ENCODE measurements at regions not wholly inside any gene's neighbourhood (a gene's known extent, or its start where the extent isn't known, plus 50 kb on each side); places are given as distances from the start of the nearest gene placed in this dataset.
A peak's percentile ranks its signal among the peaks of the same experiment; 100 is the strongest.

DNA sequence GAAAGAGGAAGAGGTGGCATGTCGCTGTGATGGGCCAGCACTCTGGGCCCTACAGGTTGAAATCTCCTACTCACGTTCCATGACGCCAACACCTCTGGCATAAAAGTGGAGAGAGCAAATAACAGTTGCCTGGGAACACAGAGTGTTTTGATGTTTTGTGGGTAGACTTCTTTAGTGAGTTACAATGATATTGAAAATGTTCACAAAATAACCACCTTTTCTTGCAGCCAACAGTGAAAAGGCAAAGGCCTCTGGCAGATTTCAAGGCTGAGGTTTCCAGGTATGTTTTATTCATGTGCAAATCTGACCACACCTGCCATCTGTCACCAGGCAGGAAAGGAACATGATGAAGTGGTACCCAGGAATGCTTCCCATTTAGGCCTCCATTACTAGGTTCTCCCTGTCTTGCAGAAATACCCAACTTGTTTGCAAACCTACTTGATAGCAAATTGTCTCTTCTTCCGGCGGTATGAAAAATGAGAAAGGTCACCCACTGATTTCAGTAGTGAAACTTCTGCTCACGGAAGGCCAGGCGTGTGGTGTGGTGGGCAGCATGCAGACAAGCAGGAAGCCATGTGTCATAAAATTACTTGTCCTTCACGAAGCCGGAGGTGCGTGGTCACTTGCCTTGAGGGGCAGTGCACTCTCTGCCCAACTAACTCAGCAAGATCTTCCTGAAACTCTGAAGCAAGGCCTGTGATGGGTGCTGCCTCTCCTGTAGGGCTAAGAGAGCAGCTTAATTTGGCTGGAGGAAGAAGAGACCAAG, 299.1 kb upstream of the PRDM1 start:
- Mint-ChIP-seq H3K9me3 (ENCODE audit: insufficient read depth) (no peaks in the 10 kb centered on the region), H3K27ac (peak overlapping the region; percentile 65), H3K4me3 (no peak overlapping the region), H3K27me3 (ENCODE audit: low read depth) (no peaks in the 10 kb centered on the region), H3K4me1 (ENCODE audit: low read depth) (peaks cover 55% of the 10 kb centered on the region), H3K36me3 (ENCODE audit: low read depth) (peaks cover 13% of the 10 kb centered on the region)
- CTCF ChIA-PET: interaction anchor here (1.6 kb wide), 1 partner anchor 25 kb away, joined by 4 read pairs; no protein-coding TSS in a partner anchor
- POLR2A ChIA-PET: interaction anchor here (0.6 kb wide), 1 partner anchor 42 kb away, joined by 3 read pairs; no protein-coding TSS in a partner anchor
- DNase-seq (peak; percentile 33), ATAC-seq (no peak)

DNA sequence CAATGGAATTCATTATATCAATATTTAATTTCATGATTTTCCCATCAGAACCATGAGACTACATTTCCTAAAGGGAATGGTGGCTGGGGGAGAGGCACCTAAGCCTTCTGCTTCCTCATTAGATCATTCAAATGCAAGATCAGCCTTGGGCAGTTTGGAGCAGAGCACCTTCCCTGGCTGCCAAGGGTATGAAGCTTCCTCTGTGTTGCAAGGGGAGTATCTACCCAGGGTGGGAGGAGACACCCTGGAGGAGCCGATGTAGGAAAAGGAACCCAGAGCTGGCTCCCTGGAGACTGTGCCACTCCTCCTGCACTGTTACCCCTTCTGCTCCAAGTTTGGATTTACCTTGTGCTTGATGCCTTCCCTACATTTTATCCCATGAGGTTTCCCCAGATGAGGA, 299.7 kb upstream of the PRDM1 start:
- ChIA-PET CTCF (no interaction called here), POLR2A (interaction anchor here (0.6 kb wide), 1 partner anchor 41 kb away, joined by 3 read pairs; no protein-coding TSS in a partner anchor)
- Mint-ChIP-seq H3K36me3 (ENCODE audit: low read depth) (peaks cover 13% of the 10 kb centered on the region), H3K4me3 (no peak overlapping the region), H3K9me3 (ENCODE audit: insufficient read depth) (peaks cover 2% of the 10 kb centered on the region), H3K27ac (no peak overlapping the region), H3K4me1 (ENCODE audit: low read depth) (peaks cover 55% of the 10 kb centered on the region), H3K27me3 (ENCODE audit: low read depth) (no peaks in the 10 kb centered on the region)
- no peak for DNase-seq
- ATAC-seq: no peak

DNA sequence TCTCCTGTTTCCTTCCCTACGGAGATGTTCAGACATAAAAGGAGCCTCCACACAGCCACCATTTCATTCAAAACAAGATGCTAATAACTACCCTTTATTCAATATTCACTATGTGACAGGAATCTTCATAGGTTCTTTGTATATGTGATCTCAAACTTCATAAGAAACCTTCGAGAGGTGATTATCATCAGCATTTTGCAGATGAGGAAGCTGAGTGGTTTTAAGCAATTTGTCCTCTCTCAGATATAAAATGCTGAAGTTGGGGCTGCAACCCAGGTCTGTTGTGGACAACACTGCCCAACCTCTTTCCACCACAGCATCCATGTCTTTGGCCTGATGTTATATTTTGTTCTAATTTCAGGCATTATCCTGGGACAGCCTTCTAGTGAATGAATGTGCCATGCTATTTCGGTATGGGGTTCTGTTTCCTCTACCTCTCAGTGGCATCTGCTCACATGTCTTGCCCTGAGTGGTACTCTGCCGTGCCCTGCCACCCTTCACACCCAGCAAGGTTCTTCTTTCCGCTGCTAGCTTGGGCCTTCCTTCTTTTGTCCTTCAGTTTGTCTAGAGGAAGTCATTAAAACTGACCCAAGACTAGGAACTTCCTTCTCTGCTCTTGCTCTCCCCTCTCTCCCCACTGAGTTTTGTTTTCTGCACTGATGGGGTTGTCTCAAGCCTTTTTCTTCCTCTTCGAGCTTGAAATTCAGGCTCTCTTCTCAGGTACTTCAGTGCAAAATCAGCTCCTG, 300.9 kb upstream of the PRDM1 start:
- CTCF ChIA-PET: interaction anchor here (0.8 to 1.0 kb wide), 2 partner anchors 52 to 516 kb away, joined by 3 read pairs; no protein-coding TSS in a partner anchor
- no peak for DNase-seq
- peaks cover 13% of the 10 kb centered on the region for H3K36me3 Mint-ChIP-seq (ENCODE audit: low read depth)
- POLR2A ChIA-PET: no interaction called here
- H3K27me3 Mint-ChIP-seq (ENCODE audit: low read depth): no peaks in the 10 kb centered on the region
- H3K9me3 Mint-ChIP-seq (ENCODE audit: insufficient read depth): peaks cover 4% of the 10 kb centered on the region
- H3K4me3 Mint-ChIP-seq: no peak overlapping the region
- peaks cover 49% of the 10 kb centered on the region for H3K4me1 Mint-ChIP-seq (ENCODE audit: low read depth)
- H3K27ac Mint-ChIP-seq: no peak overlapping the region
- ATAC-seq: no peak

DNA sequence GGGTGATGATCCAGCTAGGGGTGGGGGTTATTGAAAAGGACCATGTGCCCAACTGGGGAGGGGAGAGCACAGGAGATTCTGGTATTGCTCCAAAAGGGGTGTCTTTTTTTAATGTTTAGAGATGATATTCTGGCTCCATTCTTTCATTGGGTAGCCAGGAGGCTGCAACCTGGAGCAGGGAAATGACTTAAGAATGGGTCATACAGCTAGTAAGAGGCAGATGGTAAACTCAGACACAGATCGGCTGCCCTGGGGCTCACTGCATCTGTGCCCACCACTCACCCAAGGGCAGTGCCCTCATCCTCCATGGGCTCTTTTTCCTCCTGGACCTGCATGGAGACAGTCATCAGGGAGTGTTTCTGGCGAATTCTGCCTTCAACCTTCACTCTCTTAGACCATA, 302.0 kb upstream of the PRDM1 start:
- Mint-ChIP-seq H3K9me3 (ENCODE audit: insufficient read depth) (peaks cover 4% of the 10 kb centered on the region), H3K27me3 (ENCODE audit: low read depth) (no peaks in the 10 kb centered on the region), H3K4me3 (no peak overlapping the region), H3K36me3 (ENCODE audit: low read depth) (peaks cover 13% of the 10 kb centered on the region), H3K4me1 (ENCODE audit: low read depth) (peaks cover 47% of the 10 kb centered on the region), H3K27ac (no peak overlapping the region)
- POLR2A ChIA-PET: no interaction called here
- CTCF ChIA-PET: interaction anchor here (0.8 kb wide), 1 partner anchor 353 kb away, joined by 4 read pairs; no protein-coding TSS in a partner anchor
- no peak for DNase-seq
- no peak for ATAC-seq

DNA sequence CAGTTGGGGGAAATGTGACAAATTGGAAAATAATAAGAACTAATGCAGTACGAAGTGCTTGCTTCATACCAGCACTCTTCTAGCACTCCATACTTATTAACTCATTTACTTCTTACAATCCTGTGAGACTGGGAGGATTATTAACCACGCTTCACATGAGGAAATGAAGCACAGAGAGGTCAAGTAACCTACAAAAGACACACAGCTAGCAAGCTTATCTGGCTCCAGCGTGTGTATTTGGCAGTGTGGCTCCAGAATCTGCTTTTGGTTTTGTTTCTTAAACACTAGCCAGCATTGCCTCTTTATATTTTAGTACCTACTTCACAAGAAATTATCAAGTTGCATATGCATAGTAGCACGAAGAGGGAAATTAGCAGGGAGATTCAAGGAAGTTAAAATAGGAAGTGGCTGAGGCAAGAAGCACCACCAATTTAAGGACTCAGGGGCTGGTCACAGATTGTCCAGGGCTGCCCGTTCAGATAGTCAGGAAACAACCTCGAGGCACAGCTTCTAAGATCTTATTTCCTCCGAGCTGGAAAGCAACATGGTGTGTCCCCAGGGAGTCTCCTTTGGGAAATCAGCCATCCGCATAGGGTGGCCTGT, 302.7 kb upstream of the PRDM1 start:
- Mint-ChIP-seq H3K4me1 (ENCODE audit: low read depth) (peaks cover 47% of the 10 kb centered on the region), H3K4me3 (no peak overlapping the region), H3K27me3 (ENCODE audit: low read depth) (no peaks in the 10 kb centered on the region), H3K36me3 (ENCODE audit: low read depth) (peaks cover 13% of the 10 kb centered on the region), H3K27ac (no peak overlapping the region), H3K9me3 (ENCODE audit: insufficient read depth) (peaks cover 4% of the 10 kb centered on the region)
- ChIA-PET CTCF (interaction anchor here (0.8 kb wide), 1 partner anchor 352 kb away, joined by 4 read pairs; no protein-coding TSS in a partner anchor), POLR2A (no interaction called here)
- ATAC-seq (no peak), DNase-seq (no peak)

DNA sequence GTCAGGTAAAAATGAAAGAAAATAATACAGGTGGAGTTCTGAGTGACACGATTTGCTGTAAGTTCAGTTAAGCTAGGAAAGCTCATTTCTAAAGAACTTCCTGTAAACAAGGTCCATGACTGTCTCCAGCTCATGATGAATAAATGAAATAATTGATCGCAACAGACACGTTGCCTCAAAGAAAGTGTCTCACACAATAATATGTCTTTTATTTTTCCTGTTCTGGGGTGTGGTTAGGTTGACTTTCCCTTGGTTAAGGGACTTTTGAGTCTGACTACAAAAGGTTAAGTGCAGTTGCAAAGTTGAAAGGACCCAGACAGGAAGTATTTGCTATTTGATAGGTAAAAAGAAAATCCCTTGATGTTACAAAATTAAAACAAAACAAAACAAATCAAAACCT, 304.2 kb upstream of the PRDM1 start:
- Mint-ChIP-seq H3K36me3 (ENCODE audit: low read depth) (peaks cover 5% of the 10 kb centered on the region), H3K4me3 (peak overlapping the region; percentile 40), H3K9me3 (ENCODE audit: insufficient read depth) (peaks cover 4% of the 10 kb centered on the region), H3K27me3 (ENCODE audit: low read depth) (no peaks in the 10 kb centered on the region), H3K27ac (peak overlapping the region; percentile 76), H3K4me1 (ENCODE audit: low read depth) (peaks cover 41% of the 10 kb centered on the region)
- ATAC-seq: no peak
- CTCF ChIA-PET: interaction anchor here (0.9 to 1.7 kb wide), 4 partner anchors 8 to 442 kb away, joined by 3 to 6 read pairs (median 4); no protein-coding TSS in a partner anchor
- POLR2A ChIA-PET: no interaction called here
- DNase-seq: no peak

DNA sequence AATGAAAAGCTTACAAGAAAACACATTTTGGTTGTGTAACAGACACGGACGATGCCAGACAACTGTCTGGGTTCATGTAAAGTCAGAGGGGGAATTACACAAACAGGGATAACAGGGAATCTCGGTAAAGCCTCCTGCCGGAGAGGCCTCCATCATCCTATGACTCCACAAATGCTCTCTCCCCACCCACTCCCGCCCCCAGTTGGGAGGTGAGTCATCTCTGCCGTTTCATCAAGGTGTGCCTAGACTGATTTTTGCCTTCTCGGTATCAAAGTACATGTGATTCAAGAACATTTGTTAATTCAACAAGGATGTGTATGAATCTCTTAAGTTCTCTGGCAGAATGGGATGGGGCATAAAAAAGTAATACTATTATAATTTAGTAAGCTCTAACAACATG, 304.9 kb upstream of the PRDM1 start:
- Mint-ChIP-seq H3K4me3 (no peak overlapping the region), H3K9me3 (ENCODE audit: insufficient read depth) (peaks cover 4% of the 10 kb centered on the region), H3K4me1 (ENCODE audit: low read depth) (peaks cover 36% of the 10 kb centered on the region), H3K27ac (no peak overlapping the region), H3K27me3 (ENCODE audit: low read depth) (no peaks in the 10 kb centered on the region), H3K36me3 (ENCODE audit: low read depth) (peaks cover 5% of the 10 kb centered on the region)
- DNase-seq (no peak), ATAC-seq (no peak)
- CTCF ChIA-PET: interaction anchor here (0.9 to 1.7 kb wide), 4 partner anchors 8 to 442 kb away, joined by 3 to 6 read pairs (median 4); no protein-coding TSS in a partner anchor
- POLR2A ChIA-PET: no interaction called here

DNA sequence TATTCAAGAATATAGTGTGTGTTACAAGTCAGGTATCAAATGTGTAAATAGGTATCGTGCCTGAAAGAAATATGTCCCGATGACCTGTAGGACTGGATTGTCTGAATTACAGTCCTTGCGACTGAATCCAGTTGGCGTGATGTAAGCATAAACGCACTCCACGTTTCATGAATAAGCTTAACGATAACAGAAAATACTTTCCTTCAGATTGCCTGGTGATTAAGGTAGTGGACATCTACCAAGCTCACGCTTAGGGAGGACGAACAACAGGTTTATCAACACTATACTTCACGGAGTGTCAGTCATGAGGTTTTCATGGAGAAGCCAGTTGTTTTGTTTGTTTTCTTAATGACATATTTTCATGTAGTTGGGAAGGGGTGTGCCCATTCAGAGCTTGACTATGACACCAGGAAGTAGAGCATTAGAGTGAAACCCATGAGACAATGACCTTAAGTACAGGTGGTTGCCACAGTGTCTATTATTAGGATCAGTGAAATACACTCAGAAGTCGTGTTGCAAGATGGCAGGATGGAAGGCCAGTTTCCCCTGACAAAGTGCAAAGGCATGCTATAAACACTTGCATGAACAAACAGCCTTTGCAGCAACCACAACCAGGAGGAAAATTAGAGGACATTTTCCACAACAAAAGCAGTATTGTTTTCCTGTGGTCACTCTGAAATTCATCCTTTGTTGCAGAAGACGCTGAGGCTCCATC, 305.8 kb upstream of the PRDM1 start:
- DNase-seq: no peak
- no peaks in the 10 kb centered on the region for H3K27me3 Mint-ChIP-seq (ENCODE audit: low read depth)
- POLR2A ChIA-PET: no interaction called here
- H3K36me3 Mint-ChIP-seq (ENCODE audit: low read depth): peaks cover 3% of the 10 kb centered on the region
- peaks cover 10% of the 10 kb centered on the region for H3K9me3 Mint-ChIP-seq (ENCODE audit: insufficient read depth)
- no peak overlapping the region for H3K27ac Mint-ChIP-seq
- peaks cover 29% of the 10 kb centered on the region for H3K4me1 Mint-ChIP-seq (ENCODE audit: low read depth)
- no peak for ATAC-seq
- CTCF ChIA-PET: interaction anchor here (0.9 to 1.7 kb wide), 2 partner anchors 9 to 103 kb away, joined by 3 to 6 read pairs; no protein-coding TSS in a partner anchor
- no peak overlapping the region for H3K4me3 Mint-ChIP-seq

DNA sequence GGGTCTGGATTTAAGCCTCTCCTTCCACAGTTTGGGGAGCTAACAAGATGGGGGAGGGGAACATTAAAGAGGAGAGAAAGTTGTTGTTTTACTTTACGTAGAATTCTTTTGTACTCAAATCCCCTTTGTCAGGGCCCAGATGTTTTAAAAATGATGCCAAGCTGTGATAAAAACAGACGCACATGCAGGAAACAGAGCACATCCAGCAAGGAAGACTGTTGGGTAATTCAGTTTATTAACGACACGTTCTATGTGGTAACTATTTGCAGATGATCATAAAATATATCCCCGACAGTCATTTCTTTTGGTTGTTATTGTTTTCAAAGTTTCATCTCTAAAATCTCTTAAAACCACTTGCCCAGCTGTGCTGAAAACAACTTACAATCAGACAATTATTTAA, 307.0 kb upstream of the PRDM1 start:
- no peak for ATAC-seq

DNA sequence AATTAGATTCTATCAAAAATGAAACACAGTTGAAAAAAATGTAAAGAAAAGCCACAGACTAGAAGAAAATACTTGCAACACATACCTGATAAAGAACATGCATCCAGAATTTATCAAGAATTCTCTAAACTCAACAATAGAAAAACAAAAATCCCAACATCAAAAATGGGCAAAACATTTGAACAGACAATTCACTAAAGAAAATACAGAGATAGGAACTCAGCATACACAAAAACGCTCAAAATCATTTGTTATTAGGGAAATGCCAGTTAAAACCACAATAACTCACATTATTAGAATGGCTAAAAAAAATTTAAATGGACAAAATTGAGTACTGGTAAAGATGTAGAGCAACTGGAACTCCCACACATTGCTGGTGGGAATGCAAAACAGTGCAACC, 311.0 kb upstream of the PRDM1 start:
- Mint-ChIP-seq H3K27ac (no peak overlapping the region), H3K27me3 (ENCODE audit: low read depth) (no peaks in the 10 kb centered on the region), H3K4me3 (no peak overlapping the region), H3K9me3 (ENCODE audit: insufficient read depth) (peaks cover 13% of the 10 kb centered on the region), H3K36me3 (ENCODE audit: low read depth) (no peaks in the 10 kb centered on the region), H3K4me1 (ENCODE audit: low read depth) (no peaks in the 10 kb centered on the region)
- ATAC-seq: no peak
- ChIA-PET POLR2A (no interaction called here), CTCF (no interaction called here)
- no peak for DNase-seq

More for the DNA sequence above, 307.0 kb upstream of the PRDM1 start:
- no peak overlapping the region for H3K4me3 Mint-ChIP-seq
- ChIA-PET POLR2A (no interaction called here), CTCF (no interaction called here)
- H3K4me1 Mint-ChIP-seq (ENCODE audit: low read depth): peaks cover 21% of the 10 kb centered on the region
- no peak overlapping the region for H3K27ac Mint-ChIP-seq
- H3K36me3 Mint-ChIP-seq (ENCODE audit: low read depth): peaks cover 3% of the 10 kb centered on the region
- peaks cover 16% of the 10 kb centered on the region for H3K9me3 Mint-ChIP-seq (ENCODE audit: insufficient read depth)
- no peak for DNase-seq
- H3K27me3 Mint-ChIP-seq (ENCODE audit: low read depth): no peaks in the 10 kb centered on the region

DNA sequence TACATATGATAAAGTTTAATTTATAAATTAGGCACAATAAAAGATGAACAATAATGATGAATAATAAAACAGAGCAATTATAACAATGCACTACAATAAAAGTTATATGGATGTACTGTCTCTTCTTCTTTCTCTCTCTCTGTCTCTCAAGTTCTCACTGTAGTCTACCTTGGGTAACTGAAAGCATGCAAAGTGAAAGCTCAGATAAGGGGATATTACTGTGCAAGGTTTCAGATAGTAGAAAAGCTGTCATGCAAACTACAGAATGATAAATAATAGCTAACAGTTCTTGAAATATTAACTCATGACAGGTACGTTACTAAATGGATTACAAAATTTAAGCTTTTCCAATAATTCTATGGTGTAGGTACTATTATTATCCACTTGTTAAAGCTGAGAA, 311.9 kb upstream of the PRDM1 start:
- no peaks in the 10 kb centered on the region for H3K4me1 Mint-ChIP-seq (ENCODE audit: low read depth)
- ATAC-seq: no peak

More for the DNA sequence above, 311.9 kb upstream of the PRDM1 start:
- Mint-ChIP-seq H3K27me3 (ENCODE audit: low read depth) (no peaks in the 10 kb centered on the region), H3K27ac (no peak overlapping the region), H3K4me3 (no peak overlapping the region), H3K9me3 (ENCODE audit: insufficient read depth) (peaks cover 13% of the 10 kb centered on the region), H3K36me3 (ENCODE audit: low read depth) (no peaks in the 10 kb centered on the region)
- POLR2A ChIA-PET: no interaction called here
- CTCF ChIA-PET: interaction anchor here (1.1 kb wide), 1 partner anchor 10 kb away, joined by 3 read pairs; no protein-coding TSS in a partner anchor
- no peak for DNase-seq

All from activated CD8-positive, alpha-beta T cell treated with anti-CD3 and anti-CD28 coated beads, Interleukin-2, amount 10 ng/mL, durations not matched to agents 7 days and 5 days (primary cell).